WTC11 (cell line): ENCODE measurements at regions not wholly inside any gene's neighbourhood (a gene's known extent, or its start where the extent isn't known, plus 50 kb on each side); places are given as distances from the start of the nearest gene placed in this dataset.

Experiments used
- ATAC-seq: fragments of 200-7000 bp; cut with Tn5 transposase; 2 replicates; pipeline ENCODE4 v1.10.0; 2021; ENCODE audit warnings: mild to moderate bottlenecking, moderate library complexity
- CTCF ChIA-PET: fragments of 300-600 bp; sonication (Branson Sonifier 250); formaldehyde crosslinking; loops from one replicate; lab custom pipeline; 2021; ENCODE audit warnings: antibody characterized with exemption; lab: Charles Lee
- POLR2A ChIA-PET: fragments of 350-600 bp; sonication (Branson Sonifier 250); formaldehyde crosslinking; loops from one replicate; lab custom pipeline; 2021; ENCODE audit warnings: antibody characterized with exemption; lab: Charles Lee
- DNase-seq: peaks from one replicate; pipeline ENCODE4 v3.0.0; 2021; ENCODE audit warnings: low spot score
- H3K27ac Mint-ChIP-seq: 2 replicates; pipeline ENCODE4 v1.8.0; 2021; ENCODE audit warnings: mixed read lengths
- H3K27me3 Mint-ChIP-seq: 2 replicates; pipeline ENCODE4 v1.8.0; 2021; ENCODE audit warnings: low read depth, mild to moderate bottlenecking, moderate library complexity, mixed read lengths
- H3K36me3 Mint-ChIP-seq: 2 replicates; pipeline ENCODE4 v1.8.0; 2021; ENCODE audit warnings: mixed read lengths
- H3K4me1 Mint-ChIP-seq: 2 replicates; pipeline ENCODE4 v1.8.0; 2022; ENCODE audit warnings: mixed read lengths
- H3K4me3 Mint-ChIP-seq: 2 replicates; pipeline ENCODE4 v1.8.0; 2021; ENCODE audit warnings: mild to moderate bottlenecking, moderate library complexity, mixed read lengths
- H3K9me3 Mint-ChIP-seq: 2 replicates; pipeline ENCODE4 v1.8.0; 2021; ENCODE audit warnings: mixed read lengths
- CREM ChIP-seq: sonication (generic); formaldehyde crosslinking; IDR thresholded peaks from 2 replicates; pipeline ENCODE4 v1.8.1; 2022; ENCODE audit warnings: mild to moderate bottlenecking, missing genetic modification reagents, moderate library complexity
- FOXJ3 ChIP-seq: sonication (generic); formaldehyde crosslinking; IDR thresholded peaks from 2 replicates; pipeline ENCODE4 v1.9.0; 2021; ENCODE audit warnings: missing genetic modification reagents, mild to moderate bottlenecking, borderline replicate concordance
- FOXP1 ChIP-seq: sonication (generic); formaldehyde crosslinking; IDR thresholded peaks from 2 replicates; pipeline ENCODE4 v1.8.0; 2022; ENCODE audit warnings: missing genetic modification reagents, mild to moderate bottlenecking, moderate library complexity, borderline replicate concordance
- IRF2 ChIP-seq: sonication (generic); formaldehyde crosslinking; IDR thresholded peaks from 2 replicates; pipeline ENCODE4 v1.8.0; 2022; ENCODE audit warnings: low read depth, missing genetic modification reagents, borderline replicate concordance
- KAT7 ChIP-seq: sonication (generic); formaldehyde crosslinking; IDR thresholded peaks from 2 replicates; pipeline ENCODE4 v1.8.1; 2023; ENCODE audit warnings: missing genetic modification reagents, mild to moderate bottlenecking, borderline replicate concordance
- TEAD1 ChIP-seq: sonication (generic); formaldehyde crosslinking; IDR thresholded peaks from 2 replicates; pipeline ENCODE4 v1.8.0; 2022; ENCODE audit warnings: mild to moderate bottlenecking, missing genetic modification reagents
- ZBTB21 ChIP-seq: sonication (generic); formaldehyde crosslinking; IDR thresholded peaks from 2 replicates; pipeline ENCODE4 v1.8.1; 2023; ENCODE audit warnings: mild to moderate bottlenecking, missing genetic modification reagents, borderline replicate concordance
- ZNF317 ChIP-seq: sonication (generic); formaldehyde crosslinking; IDR thresholded peaks from 2 replicates; pipeline ENCODE4 v1.8.1; 2023; ENCODE audit warnings: low read depth, mild to moderate bottlenecking, moderate library complexity, missing genetic modification reagents, borderline replicate concordance
- ZNF396 ChIP-seq: fragments of 250-450 bp; sonication (Bioruptor Pico); IDR thresholded peaks from 2 replicates; pipeline ENCODE4 v1.8.0; 2021; ENCODE audit warnings: mild to moderate bottlenecking, moderate library complexity, borderline replicate concordance
- ZNF423 ChIP-seq: fragments of 250-450 bp; sonication (Bioruptor Pico); IDR thresholded peaks from 2 replicates; pipeline ENCODE4 v2.1.2; 2022; ENCODE audit warnings: mild to moderate bottlenecking, moderate library complexity
- TF ChIP-seq, protein P1 (sequence below): sonication (generic); formaldehyde crosslinking; IDR thresholded peaks from 2 replicates; pipeline ENCODE4 v1.8.1; 2023; ENCODE audit warnings: mild to moderate bottlenecking, moderate library complexity, missing genetic modification reagents
- TF ChIP-seq, protein P2 (sequence below): sonication (generic); formaldehyde crosslinking; IDR thresholded peaks from 2 replicates; pipeline ENCODE4 v1.8.1; 2023; ENCODE audit warnings: mild to moderate bottlenecking, missing genetic modification reagents
- TF ChIP-seq, protein P3 (sequence below): fragments of 250-450 bp; sonication (Bioruptor Pico); conservative IDR thresholded peaks from 2 replicates; pipeline ENCODE4 v1.9.0; 2021; ENCODE audit warnings: mild to moderate bottlenecking
- TF ChIP-seq, protein P4 (sequence below): sonication (generic); formaldehyde crosslinking; IDR thresholded peaks from 2 replicates; pipeline ENCODE4 v1.8.0; 2022; ENCODE audit warnings: mild to moderate bottlenecking, missing genetic modification reagents
- TF ChIP-seq, protein P5 (sequence below): sonication (generic); formaldehyde crosslinking; IDR thresholded peaks from 2 replicates; pipeline ENCODE4 v1.8.1; 2022; ENCODE audit warnings: mild to moderate bottlenecking, moderate library complexity, missing genetic modification reagents
- TF ChIP-seq, protein P6 (sequence below): fragments of 200-600 bp; IDR thresholded peaks from 2 replicates; pipeline ENCODE4 v1.8.0; 2022; ENCODE audit warnings: antibody characterized with exemption

DNA sequence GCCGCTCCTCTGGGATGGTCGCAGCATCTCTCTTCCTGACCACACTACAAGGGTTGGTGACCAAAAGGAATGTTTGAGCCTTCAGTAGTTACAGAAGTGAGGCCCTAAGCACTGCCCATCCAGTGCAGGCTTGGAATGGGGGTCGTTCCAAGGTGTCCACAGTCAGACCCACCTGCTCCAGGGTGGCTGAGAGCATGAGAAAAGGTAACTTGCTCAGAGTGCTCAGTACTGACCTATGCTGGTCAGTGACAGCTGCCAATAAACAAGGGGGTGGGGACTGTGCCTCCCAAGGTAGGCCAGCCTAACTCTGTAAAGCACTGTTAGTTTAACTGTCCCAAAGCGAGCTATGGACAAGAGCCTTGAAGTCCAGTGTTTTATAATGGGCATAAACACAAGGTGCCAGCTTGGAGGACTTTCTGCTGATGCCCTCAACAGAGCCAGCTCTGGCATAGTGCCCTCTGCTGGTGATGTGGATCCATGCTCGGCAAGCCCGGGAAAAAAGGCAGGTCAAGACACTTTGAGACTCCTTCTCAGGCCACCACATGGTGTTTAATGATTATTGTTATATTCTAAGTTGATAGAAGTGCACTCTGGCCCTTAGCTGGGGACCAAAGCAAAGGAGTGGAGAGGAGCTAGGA lies 78.1 kb upstream of the DNAH14 start:
- CTCF ChIA-PET, result interaction anchor here (0.6 to 7.9 kb wide), 61 partner anchors 11 to 787 kb away, joined by 3 to 131 read pairs (median 4); partner anchors contain the start of gene CNIH3

DNA sequence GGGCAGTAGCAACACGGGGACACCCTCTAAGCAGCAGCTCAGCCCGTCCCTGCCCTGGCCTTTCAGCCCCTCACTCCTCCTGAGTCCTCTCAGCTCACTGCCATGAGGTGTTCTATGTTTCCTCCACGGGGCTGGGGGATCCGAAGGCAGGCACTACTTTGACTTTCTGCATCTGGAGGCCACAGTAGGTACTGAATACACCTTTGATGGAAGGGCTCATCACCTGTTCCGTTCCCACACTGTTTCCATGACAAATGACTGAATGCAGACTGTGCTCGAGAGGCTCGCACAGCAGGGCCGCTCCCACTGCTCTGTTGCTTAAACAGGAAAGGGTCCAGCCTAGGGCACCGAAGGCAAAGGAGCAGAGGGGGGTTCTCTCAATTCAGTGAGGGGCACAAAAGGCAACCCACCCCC lies 77.6 kb upstream of the DNAH14 start:
- Mint-ChIP-seq H3K9me3 (peaks cover 21% of the 10 kb centered on the region), H3K4me3 (no peak overlapping the region), H3K27me3 (no peaks in the 10 kb centered on the region; the same call in 1 of the 2 replicates), H3K36me3 (peaks cover 14% of the 10 kb centered on the region), H3K4me1 (peaks cover 27% of the 10 kb centered on the region), H3K27ac (no peak overlapping the region)
- ATAC-seq (peak; percentile 82), DNase-seq (peak; percentile 26)
- ChIA-PET POLR2A (no interaction called here), CTCF (interaction anchor here (0.6 to 7.9 kb wide), 53 partner anchors 11 to 788 kb away, joined by 3 to 131 read pairs (median 4); partner anchors contain the start of gene CNIH3)
- TF ChIP-seq ZNF423 (CRISPR knock-in tag) (no peak), ZNF396 (CRISPR knock-in tag) (no peak), KAT7 (CRISPR knock-in tag) (no peak), ZBTB21 (no peak), FOXP1 (peak; percentile 37; the same call in 1 of the 2 replicates), IRF2 (CRISPR knock-in tag) (no peak), FOXJ3 (CRISPR knock-in tag) (no peak), TEAD1 (CRISPR knock-in tag) (peak; percentile 58; the same call in 1 of the 2 replicates), ZNF317 (CRISPR knock-in tag) (no peak)
- TF ChIP-seq, protein P1, sequence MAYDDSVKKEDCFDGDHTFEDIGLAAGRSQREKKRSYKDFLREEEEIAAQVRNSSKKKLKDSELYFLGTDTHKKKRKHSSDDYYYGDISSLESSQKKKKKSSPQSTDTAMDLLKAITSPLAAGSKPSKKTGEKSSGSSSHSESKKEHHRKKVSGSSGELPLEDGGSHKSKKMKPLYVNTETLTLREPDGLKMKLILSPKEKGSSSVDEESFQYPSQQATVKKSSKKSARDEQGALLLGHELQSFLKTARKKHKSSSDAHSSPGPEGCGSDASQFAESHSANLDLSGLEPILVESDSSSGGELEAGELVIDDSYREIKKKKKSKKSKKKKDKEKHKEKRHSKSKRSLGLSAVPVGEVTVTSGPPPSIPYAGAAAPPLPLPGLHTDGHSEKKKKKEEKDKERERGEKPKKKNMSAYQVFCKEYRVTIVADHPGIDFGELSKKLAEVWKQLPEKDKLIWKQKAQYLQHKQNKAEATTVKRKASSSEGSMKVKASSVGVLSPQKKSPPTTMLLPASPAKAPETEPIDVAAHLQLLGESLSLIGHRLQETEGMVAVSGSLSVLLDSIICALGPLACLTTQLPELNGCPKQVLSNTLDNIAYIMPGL (CRISPR knock-in tag), result no peak
- TF ChIP-seq, protein P2, sequence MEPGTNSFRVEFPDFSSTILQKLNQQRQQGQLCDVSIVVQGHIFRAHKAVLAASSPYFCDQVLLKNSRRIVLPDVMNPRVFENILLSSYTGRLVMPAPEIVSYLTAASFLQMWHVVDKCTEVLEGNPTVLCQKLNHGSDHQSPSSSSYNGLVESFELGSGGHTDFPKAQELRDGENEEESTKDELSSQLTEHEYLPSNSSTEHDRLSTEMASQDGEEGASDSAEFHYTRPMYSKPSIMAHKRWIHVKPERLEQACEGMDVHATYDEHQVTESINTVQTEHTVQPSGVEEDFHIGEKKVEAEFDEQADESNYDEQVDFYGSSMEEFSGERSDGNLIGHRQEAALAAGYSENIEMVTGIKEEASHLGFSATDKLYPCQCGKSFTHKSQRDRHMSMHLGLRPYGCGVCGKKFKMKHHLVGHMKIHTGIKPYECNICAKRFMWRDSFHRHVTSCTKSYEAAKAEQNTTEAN (CRISPR knock-in tag), result 0 out of 2 replicates have a peak, but pooled peaks have one; percentile 33
- TF ChIP-seq, protein P3, sequence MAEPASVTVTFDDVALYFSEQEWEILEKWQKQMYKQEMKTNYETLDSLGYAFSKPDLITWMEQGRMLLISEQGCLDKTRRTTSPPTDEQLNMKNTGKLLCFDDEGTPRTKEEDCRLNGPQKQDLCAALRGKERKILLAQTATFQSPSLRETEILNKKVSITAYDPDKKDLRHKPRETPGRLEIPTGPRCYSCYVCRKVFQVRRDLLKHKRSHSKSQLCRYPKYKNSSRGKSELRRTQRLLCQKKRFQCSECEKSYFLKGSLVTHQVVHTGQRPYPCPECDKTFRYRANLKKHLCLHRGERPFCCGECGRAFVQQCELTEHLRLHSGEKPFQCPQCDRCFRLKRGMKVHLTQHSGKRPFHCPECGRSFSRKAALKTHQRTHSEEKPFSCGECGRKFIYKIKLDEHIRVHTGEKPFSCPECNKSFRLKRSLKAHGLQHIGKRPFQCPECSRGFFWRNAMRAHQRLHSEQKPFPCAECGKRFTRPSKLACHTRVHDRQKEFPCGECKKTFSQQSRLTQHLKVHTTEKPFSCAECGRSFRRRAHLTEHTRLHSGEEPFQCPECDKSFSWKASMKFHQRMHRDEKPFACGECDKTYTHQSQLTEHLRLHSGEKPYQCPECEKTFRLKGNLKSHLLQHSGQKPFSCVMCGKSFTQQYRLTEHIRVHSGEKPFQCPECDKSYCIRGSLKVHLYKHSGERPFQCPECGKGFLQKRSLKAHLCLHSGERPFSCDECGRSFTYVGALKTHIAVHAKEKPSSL (CRISPR knock-in tag), result no peak
- TF ChIP-seq, protein P4, sequence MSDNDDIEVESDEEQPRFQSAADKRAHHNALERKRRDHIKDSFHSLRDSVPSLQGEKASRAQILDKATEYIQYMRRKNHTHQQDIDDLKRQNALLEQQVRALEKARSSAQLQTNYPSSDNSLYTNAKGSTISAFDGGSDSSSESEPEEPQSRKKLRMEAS (CRISPR knock-in tag), result 0 out of 2 replicates have a peak, but pooled peaks have one; percentile 21

More for the DNA sequence above, 78.1 kb upstream of the DNAH14 start:
- Mint-ChIP-seq H3K27me3 (no peaks in the 10 kb centered on the region; the same call in 1 of the 2 replicates), H3K4me3 (no peak overlapping the region), H3K36me3 (peaks cover 14% of the 10 kb centered on the region), H3K4me1 (peaks cover 32% of the 10 kb centered on the region), H3K9me3 (peaks cover 25% of the 10 kb centered on the region), H3K27ac (no peak overlapping the region)
- DNase-seq, result peak; percentile 83
- POLR2A ChIA-PET, result no interaction called here
- TF ChIP-seq, protein P1 (CRISPR knock-in tag), result peak; percentile 38; the same call in 1 of the 2 replicates
- TF ChIP-seq, protein P5, sequence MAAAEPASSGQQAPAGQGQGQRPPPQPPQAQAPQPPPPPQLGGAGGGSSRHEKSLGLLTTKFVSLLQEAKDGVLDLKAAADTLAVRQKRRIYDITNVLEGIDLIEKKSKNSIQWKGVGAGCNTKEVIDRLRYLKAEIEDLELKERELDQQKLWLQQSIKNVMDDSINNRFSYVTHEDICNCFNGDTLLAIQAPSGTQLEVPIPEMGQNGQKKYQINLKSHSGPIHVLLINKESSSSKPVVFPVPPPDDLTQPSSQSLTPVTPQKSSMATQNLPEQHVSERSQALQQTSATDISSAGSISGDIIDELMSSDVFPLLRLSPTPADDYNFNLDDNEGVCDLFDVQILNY (CRISPR knock-in tag), result no peak
- TF ChIP-seq CREM (CRISPR knock-in tag), result 0 out of 2 replicates have a peak, but pooled peaks have one; percentile 27
- TF ChIP-seq, protein P6, sequence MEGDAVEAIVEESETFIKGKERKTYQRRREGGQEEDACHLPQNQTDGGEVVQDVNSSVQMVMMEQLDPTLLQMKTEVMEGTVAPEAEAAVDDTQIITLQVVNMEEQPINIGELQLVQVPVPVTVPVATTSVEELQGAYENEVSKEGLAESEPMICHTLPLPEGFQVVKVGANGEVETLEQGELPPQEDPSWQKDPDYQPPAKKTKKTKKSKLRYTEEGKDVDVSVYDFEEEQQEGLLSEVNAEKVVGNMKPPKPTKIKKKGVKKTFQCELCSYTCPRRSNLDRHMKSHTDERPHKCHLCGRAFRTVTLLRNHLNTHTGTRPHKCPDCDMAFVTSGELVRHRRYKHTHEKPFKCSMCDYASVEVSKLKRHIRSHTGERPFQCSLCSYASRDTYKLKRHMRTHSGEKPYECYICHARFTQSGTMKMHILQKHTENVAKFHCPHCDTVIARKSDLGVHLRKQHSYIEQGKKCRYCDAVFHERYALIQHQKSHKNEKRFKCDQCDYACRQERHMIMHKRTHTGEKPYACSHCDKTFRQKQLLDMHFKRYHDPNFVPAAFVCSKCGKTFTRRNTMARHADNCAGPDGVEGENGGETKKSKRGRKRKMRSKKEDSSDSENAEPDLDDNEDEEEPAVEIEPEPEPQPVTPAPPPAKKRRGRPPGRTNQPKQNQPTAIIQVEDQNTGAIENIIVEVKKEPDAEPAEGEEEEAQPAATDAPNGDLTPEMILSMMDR, result peak; percentile 68
- TF ChIP-seq, protein P4 (CRISPR knock-in tag), result peak; percentile 31; the same call in 1 of the 2 replicates
- peak; percentile 67 for ATAC-seq
